Gastroesophageal sphincter (tissue), 3 donors: ENCODE measurements at regions not wholly inside any gene's neighbourhood (a gene's known extent, or its start where the extent isn't known, plus 50 kb on each side); places are given as distances from the start of the nearest gene placed in this dataset.

ENCODE experiments used
- POLR2A ChIP-seq, 2 donors: fragments of 450-650 bp; IDR thresholded peaks; one replicate each; pipeline ENCODE4 v1.6.1; 2017; ENCODE audit warnings: antibody characterized with exemption in 2 of 2, mild to moderate bottlenecking in 2 of 2, moderate library complexity in 1 of 2
- POLR2AphosphoS5 ChIP-seq: sonication (generic); formaldehyde crosslinking; IDR thresholded peaks from one replicate; pipeline ENCODE4 v1.6.1; 2017; ENCODE audit warnings: antibody characterized with exemption
- TF ChIP-seq, protein P1 (sequence below), 4 experiments: fragments of 200-600 bp in 2 of 4; fragments of 450-650 bp in 2 of 4; sonication (generic) in 1 of 4; IDR thresholded peaks; one replicate each; pipeline ENCODE4 v1.5.1; 2017 to 2019; ENCODE audit warnings: antibody characterized with exemption in 4 of 4, mild to moderate bottlenecking in 2 of 4, moderate library complexity in 2 of 4

DNA sequence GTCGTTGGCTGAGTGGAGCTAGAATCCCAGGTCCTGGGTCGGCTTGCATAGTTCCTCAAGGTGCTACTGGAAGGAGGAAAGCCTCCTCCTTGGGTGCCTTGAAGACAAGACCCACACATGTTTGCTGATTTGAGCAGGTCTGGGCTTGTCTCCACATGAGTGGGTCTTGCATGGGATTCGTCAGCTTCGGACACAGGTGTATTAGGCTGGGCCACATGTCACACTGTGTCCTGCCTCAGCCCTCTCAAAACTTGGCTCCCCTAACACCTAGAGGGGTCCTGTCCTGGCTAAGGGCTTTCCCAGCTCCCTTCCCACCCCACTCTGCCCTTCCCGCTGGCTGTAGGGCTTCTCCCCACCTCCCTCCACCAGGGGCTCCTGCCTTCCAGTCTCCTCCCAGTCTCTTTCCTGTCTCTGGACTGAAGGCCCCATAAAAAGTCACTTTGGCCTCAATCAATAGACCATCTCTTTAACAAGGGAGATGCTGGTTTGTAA is 73.0 kb upstream of the ADPGK start:
- TF ChIP-seq, protein P1, sequence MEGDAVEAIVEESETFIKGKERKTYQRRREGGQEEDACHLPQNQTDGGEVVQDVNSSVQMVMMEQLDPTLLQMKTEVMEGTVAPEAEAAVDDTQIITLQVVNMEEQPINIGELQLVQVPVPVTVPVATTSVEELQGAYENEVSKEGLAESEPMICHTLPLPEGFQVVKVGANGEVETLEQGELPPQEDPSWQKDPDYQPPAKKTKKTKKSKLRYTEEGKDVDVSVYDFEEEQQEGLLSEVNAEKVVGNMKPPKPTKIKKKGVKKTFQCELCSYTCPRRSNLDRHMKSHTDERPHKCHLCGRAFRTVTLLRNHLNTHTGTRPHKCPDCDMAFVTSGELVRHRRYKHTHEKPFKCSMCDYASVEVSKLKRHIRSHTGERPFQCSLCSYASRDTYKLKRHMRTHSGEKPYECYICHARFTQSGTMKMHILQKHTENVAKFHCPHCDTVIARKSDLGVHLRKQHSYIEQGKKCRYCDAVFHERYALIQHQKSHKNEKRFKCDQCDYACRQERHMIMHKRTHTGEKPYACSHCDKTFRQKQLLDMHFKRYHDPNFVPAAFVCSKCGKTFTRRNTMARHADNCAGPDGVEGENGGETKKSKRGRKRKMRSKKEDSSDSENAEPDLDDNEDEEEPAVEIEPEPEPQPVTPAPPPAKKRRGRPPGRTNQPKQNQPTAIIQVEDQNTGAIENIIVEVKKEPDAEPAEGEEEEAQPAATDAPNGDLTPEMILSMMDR (IDR thresholded peaks at IDR 0.05), result no peak
- TF ChIP-seq POLR2A (IDR thresholded peaks at IDR 0.05) (no peak), POLR2AphosphoS5 (no peak)
